ENCODE measurements at regions not wholly inside any gene's neighbourhood (a gene's known extent, or its start where the extent isn't known, plus 50 kb on each side); places are given as distances from the start of the nearest gene placed in this dataset.

DNA sequence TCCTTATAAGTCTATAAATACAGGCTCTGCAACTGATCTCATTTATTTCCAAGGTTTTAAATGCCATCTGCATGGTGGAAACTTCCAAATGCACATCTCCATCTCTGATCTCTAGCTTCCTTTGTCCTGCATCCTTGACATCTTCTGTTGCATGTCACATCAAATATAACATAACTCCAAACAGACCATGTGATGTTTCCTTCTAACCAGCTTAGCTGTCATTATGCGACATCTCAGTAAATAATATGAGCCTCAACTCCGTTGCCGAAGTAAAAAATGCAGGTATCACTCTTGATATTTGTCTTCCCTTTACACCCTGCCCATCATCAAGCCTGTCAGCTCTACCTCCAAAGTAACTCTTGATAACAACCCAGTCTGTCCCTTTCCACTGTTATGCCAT, 506.4 kb upstream of the C9orf72 start (continued):
- TF ChIP-seq, protein P1, sequence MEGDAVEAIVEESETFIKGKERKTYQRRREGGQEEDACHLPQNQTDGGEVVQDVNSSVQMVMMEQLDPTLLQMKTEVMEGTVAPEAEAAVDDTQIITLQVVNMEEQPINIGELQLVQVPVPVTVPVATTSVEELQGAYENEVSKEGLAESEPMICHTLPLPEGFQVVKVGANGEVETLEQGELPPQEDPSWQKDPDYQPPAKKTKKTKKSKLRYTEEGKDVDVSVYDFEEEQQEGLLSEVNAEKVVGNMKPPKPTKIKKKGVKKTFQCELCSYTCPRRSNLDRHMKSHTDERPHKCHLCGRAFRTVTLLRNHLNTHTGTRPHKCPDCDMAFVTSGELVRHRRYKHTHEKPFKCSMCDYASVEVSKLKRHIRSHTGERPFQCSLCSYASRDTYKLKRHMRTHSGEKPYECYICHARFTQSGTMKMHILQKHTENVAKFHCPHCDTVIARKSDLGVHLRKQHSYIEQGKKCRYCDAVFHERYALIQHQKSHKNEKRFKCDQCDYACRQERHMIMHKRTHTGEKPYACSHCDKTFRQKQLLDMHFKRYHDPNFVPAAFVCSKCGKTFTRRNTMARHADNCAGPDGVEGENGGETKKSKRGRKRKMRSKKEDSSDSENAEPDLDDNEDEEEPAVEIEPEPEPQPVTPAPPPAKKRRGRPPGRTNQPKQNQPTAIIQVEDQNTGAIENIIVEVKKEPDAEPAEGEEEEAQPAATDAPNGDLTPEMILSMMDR (IDR thresholded peaks at IDR 0.05 in 2 of 3, conservative IDR thresholded peaks at IDR 0.05 in 1 of 3; ENCODE audit: borderline replicate concordance in 1 of 3, insufficient read depth in 1 of 3, low read depth in 2 of 3, low read length in 2 of 3): no peak
- TF ChIP-seq ZFX (IDR thresholded peaks at IDR 0.05) (no peak), TCF7L2 (IDR thresholded peaks at IDR 0.05; ENCODE audit: borderline replicate concordance, extremely low read depth, insufficient read depth, insufficient read length) (no peak), SIN3A (IDR thresholded peaks at IDR 0.05; ENCODE audit: low read depth) (no peak), CEBPB (IDR thresholded peaks at IDR 0.05; ENCODE audit: low read depth) (no peak), YY1 (IDR thresholded peaks at IDR 0.05; ENCODE audit: extremely low read depth, insufficient replicate concordance, low read depth, low read length) (no peak), POLR2AphosphoS5 (IDR thresholded peaks at IDR 0.05; ENCODE audit: low read depth, low read length) (no peak)

DNA sequence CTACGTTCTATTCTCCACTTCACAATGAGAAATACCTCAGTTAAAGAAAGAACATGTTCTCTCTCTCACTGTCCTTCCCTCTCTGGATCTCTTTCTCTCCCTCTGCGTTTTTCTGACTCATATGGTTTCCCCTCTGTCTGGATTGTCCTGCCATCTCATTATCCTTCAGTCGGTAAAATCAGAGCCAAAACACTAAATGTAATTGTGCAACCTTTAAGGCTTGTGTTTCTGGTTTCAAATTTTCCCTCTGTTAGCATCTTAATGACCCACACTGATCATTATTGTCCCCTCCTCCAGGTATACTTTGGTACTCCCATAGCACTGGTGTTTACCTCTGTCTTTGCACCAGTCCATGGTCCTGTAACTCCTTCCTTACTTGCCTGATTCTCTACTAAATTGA, 509.4 kb upstream of the C9orf72 start:
- H2AFZ ChIP-seq (ENCODE audit: low read depth, low read length, poor library complexity, severe bottlenecking): no peak overlapping the region
- H3K4me2 ChIP-seq (ENCODE audit: low read length): no peak overlapping the region
- TF ChIP-seq ZBTB33 (IDR thresholded peaks at IDR 0.05; ENCODE audit: extremely low read depth, insufficient replicate concordance, low read length) (no peak), ZNF274 (IDR thresholded peaks at IDR 0.05; ENCODE audit: low read depth, low read length) (no peak), CBX3 (IDR thresholded peaks at IDR 0.05; ENCODE audit: low read depth) (no peak), FOSL1 (IDR thresholded peaks at IDR 0.05; ENCODE audit: low read depth) (no peak), RAD21 (IDR thresholded peaks at IDR 0.05; ENCODE audit: low read depth) (no peak), YY1 (IDR thresholded peaks at IDR 0.05; ENCODE audit: extremely low read depth, insufficient replicate concordance, low read depth, low read length) (no peak), CEBPB (IDR thresholded peaks at IDR 0.05; ENCODE audit: low read depth) (no peak)
- no peaks in the 10 kb centered on the region for H4K20me1 ChIP-seq (ENCODE audit: insufficient read depth)
- no peaks in the 10 kb centered on the region for H3K4me1 ChIP-seq (ENCODE audit: control insufficient read depth in 1 of 2, insufficient read depth in 2 of 2, low read length in 2 of 2)
- H3K4me3 ChIP-seq (replicated peaks in 1 of 2; ENCODE audit: low read depth in 1 of 2, low read length in 2 of 2): no peak overlapping the region
- H3K9me3 ChIP-seq (ENCODE audit: control insufficient read depth in 1 of 2, insufficient read depth in 1 of 2, low read depth in 1 of 2, low read length in 2 of 2): peaks cover 0 to 5% of the 10 kb centered on the region in 2 experiments; a peak in 1 of 4 replicates
- intact Hi-C loops (cut with micrococcal nuclease): no loop called here
- BruUV-seq (replicated peaks): no TSS peak
- DNase-seq (ENCODE audit: low read depth, low spot score): no peak
- no peak for ATAC-seq
- H3K27ac ChIP-seq (ENCODE audit: low read depth, low read length): no peak overlapping the region
- CTCF ChIA-PET: no interaction called here
- no peaks in the 10 kb centered on the region for H3K79me2 ChIP-seq (ENCODE audit: insufficient read depth, low read length)
- H3K36me3 ChIP-seq (ENCODE audit: control insufficient read depth in 1 of 2, insufficient read depth in 2 of 2, low read length in 2 of 2): no peaks in the 10 kb centered on the region
- POLR2A ChIA-PET: no interaction called here
- RAD21 ChIA-PET (ENCODE audit: low non-redundant PET in 1 of 2, low total read pairs in 2 of 2, uncharacterized antibody in 2 of 2, unreplicated experiment in 2 of 2): no interaction called here
- H3K9ac ChIP-seq (ENCODE audit: low read length): no peak overlapping the region
- H3K27me3 ChIP-seq (ENCODE audit: insufficient read depth, low read length): no peaks in the 10 kb centered on the region
- no peaks in the 10 kb centered on the region for H3K9me2 ChIP-seq (ENCODE audit: insufficient read depth)
